ENCODE measurements at regions not wholly inside any gene's neighbourhood (a gene's known extent, or its start where the extent isn't known, plus 50 kb on each side); places are given as distances from the start of the nearest gene placed in this dataset.

DNA sequence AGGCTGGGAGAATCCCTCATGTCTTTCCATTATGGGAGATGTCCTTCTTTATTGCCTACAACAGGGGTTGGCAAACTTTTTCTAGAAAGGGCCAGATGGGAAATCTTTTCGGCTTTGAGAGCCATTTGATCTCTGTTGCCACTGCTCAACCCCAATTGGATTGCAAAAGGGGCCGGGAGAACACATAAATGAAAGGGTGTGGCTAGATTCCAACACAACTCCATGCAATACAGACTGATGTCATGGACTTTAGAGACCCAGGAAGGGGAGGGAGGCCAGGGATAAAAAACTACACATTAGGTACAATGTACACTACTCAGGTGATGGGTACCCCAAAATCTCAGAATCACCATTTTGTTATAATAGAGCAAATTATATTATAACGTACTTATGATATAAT lies 97.6 kb upstream of the SIM2 start:
- no peak for DNase-seq (ENCODE audit: low read depth)

DNA sequence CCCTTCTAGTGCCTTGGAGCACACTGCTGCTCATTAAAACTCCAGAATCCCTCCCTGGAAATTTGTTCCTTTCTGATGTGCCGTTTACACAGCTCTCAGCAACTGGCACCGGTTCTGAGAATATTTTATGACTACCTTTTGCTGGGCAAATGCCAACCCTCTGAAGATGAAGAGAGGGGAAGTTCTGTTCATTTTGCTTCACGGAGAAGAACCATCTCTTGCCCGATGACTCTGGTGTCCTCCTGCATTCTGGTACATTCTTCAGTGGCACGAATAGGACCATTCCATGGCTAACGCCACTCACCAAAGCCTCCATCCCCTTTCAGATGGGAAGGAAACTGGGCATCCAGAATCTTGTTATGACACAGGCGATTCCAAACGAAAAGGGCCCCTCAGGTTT lies 96.2 kb upstream of the SIM2 start:
- Histone ChIP-seq H3K36me3 (ENCODE audit: control insufficient read depth, insufficient read depth, low read length) (no peaks in the 10 kb centered on the region), H3K4me3 (ENCODE audit: low read depth, low read length) (no peak overlapping the region), H3K27me3 (ENCODE audit: control insufficient read depth, insufficient read depth, low read length) (peaks cover 7% of the 10 kb centered on the region)
- no peak for DNase-seq (ENCODE audit: low read depth)
- no peak for TF ChIP-seq CTCF (IDR thresholded peaks at IDR 0.05; ENCODE audit: insufficient read depth, low read length, poor library complexity, severe bottlenecking)

More for the DNA sequence above, 97.6 kb upstream of the SIM2 start:
- no peaks in the 10 kb centered on the region for H3K36me3 ChIP-seq (ENCODE audit: control insufficient read depth, insufficient read depth, low read length)
- no peak overlapping the region for H3K4me3 ChIP-seq (ENCODE audit: low read depth, low read length)
- H3K27me3 ChIP-seq (ENCODE audit: control insufficient read depth, insufficient read depth, low read length), result peaks cover 9% of the 10 kb centered on the region
- no peak for TF ChIP-seq CTCF (IDR thresholded peaks at IDR 0.05; ENCODE audit: insufficient read depth, low read length, poor library complexity, severe bottlenecking)

DNA sequence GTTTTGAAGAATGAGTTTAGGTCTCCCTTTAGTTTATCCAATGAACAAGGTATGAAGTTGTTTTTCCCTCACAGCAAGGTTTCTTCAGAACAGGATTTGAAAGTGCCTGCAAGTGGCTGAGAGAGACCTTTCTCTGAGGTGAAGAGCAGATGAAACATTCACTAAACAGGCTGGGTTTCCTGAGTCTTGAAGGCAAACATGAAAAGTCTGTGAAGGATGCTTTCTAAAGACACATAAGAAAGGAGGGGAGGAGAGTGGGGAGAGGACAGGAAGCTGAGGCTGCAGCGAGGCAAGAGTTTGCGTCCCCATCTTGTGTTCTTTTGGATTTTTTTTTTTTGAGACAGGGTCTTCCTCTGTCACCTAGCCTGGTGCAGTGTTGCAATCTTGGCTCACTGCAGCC lies 95.7 kb upstream of the SIM2 start:
- DNase-seq (ENCODE audit: low read depth), result no peak
- no peak overlapping the region for H3K4me3 ChIP-seq (ENCODE audit: low read depth, low read length)
- peaks cover 7% of the 10 kb centered on the region for H3K27me3 ChIP-seq (ENCODE audit: control insufficient read depth, insufficient read depth, low read length)
- no peaks in the 10 kb centered on the region for H3K36me3 ChIP-seq (ENCODE audit: control insufficient read depth, insufficient read depth, low read length)
- no peak for TF ChIP-seq CTCF (IDR thresholded peaks at IDR 0.05; ENCODE audit: insufficient read depth, low read length, poor library complexity, severe bottlenecking)

DNA sequence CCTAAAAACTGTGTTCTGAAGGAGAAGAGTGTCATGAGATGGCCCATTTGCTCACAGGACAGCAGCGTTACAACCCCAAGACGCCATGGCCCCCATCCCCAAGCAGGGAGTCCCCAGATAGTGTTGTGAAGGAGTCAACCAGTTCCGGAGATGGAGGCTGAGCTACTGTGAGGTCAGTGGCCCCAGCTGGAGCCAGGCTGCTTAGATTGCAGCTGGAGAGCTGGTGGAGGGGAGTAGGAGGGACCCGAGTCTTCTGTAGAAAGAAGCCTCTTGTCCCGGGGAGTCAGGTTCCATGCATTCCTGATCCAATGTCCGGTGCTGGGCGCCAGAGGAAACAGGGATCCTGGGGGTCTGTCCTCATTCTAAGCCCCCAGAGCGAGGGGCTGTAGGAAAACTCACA lies 93.5 kb upstream of the SIM2 start:
- H3K27me3 ChIP-seq (ENCODE audit: control insufficient read depth, insufficient read depth, low read length), result peaks cover 7% of the 10 kb centered on the region
- DNase-seq (ENCODE audit: low read depth), result no peak
- no peaks in the 10 kb centered on the region for H3K36me3 ChIP-seq (ENCODE audit: control insufficient read depth, insufficient read depth, low read length)
- no peak for TF ChIP-seq CTCF (IDR thresholded peaks at IDR 0.05; ENCODE audit: insufficient read depth, low read length, poor library complexity, severe bottlenecking)
- H3K4me3 ChIP-seq (ENCODE audit: low read depth, low read length), result no peak overlapping the region

- Histone ChIP-seq H3K4me3 (ENCODE audit: low read depth, low read length) (no peak overlapping the region), H3K27me3 (ENCODE audit: control insufficient read depth, insufficient read depth, low read length) (peaks cover 4% of the 10 kb centered on the region), H3K36me3 (ENCODE audit: control insufficient read depth, insufficient read depth, low read length) (no peaks in the 10 kb centered on the region)
- TF ChIP-seq CTCF (IDR thresholded peaks at IDR 0.05; ENCODE audit: insufficient read depth, low read length, poor library complexity, severe bottlenecking), result no peak
- no peak for DNase-seq (ENCODE audit: low read depth)
Measured at GRCh38 chr21:36606287-36606982, 92.5 kb upstream of the SIM2 start.

GRCh38 chr21:36606983-36607325 lies 92.0 kb upstream of the SIM2 start:
- TF ChIP-seq CTCF (IDR thresholded peaks at IDR 0.05; ENCODE audit: insufficient read depth, low read length, poor library complexity, severe bottlenecking), result no peak
- Histone ChIP-seq H3K27me3 (ENCODE audit: control insufficient read depth, insufficient read depth, low read length) (peaks cover 7% of the 10 kb centered on the region), H3K4me3 (ENCODE audit: low read depth, low read length) (no peak overlapping the region), H3K36me3 (ENCODE audit: control insufficient read depth, insufficient read depth, low read length) (no peaks in the 10 kb centered on the region)
- no peak for DNase-seq (ENCODE audit: low read depth)

Data from kidney epithelial cell (primary cell).